Peyer's patch (tissue), 4 donors: ENCODE measurements at regions not wholly inside any gene's neighbourhood (a gene's known extent, or its start where the extent isn't known, plus 50 kb on each side); places are given as distances from the start of the nearest gene placed in this dataset.

Experiments
- DNase-seq, 3 donors: peaks; one replicate each; pipeline ENCODE4 v3.0.0-alpha.2; 2017 to 2019
- H3K27ac ChIP-seq, 4 donors: fragments of 200-600 bp; sonication (generic); one replicate each; pipeline ENCODE4 v1.5.1; 2016 to 2019
- H3K27me3 ChIP-seq, 2 donors: fragments of 200-600 bp; sonication (generic); one replicate each; pipeline ENCODE4 v1.5.1; 2019
- H3K36me3 ChIP-seq, 3 donors: fragments of 200-600 bp; sonication (generic); one replicate each; pipeline ENCODE4 v1.5.1; 2016 to 2019
- H3K4me1 ChIP-seq, 4 donors: fragments of 200-600 bp; sonication (generic); one replicate each; pipeline ENCODE4 v1.5.1; 2016 to 2019
- H3K4me3 ChIP-seq, 4 donors: fragments of 200-600 bp; sonication (generic); 1 replicate in 3 of 4; 2 replicates in 1 of 4; pipeline ENCODE4 v1.5.1; 2016 to 2019; ENCODE audit warnings: mild to moderate bottlenecking in 1 of 4
- H3K9me3 ChIP-seq, 4 donors: fragments of 200-600 bp; sonication (generic); one replicate each; pipeline ENCODE4 v1.5.1; 2016 to 2019; ENCODE audit warnings: mild to moderate bottlenecking in 1 of 4
- POLR2A ChIP-seq, 2 donors: fragments of 450-650 bp; IDR thresholded peaks; one replicate each; pipeline ENCODE4 v1.5.1; 2017; ENCODE audit warnings: antibody characterized with exemption in 2 of 2, mild to moderate bottlenecking in 2 of 2, moderate library complexity in 2 of 2
- TF ChIP-seq, protein P1 (sequence below), 6 experiments: fragments of 450-650 bp in 4 of 6; fragments of 200-600 bp in 2 of 6; sonication (generic) in 1 of 6; IDR thresholded peaks; one replicate each; pipeline ENCODE4 v1.5.1; 2017 to 2019; ENCODE audit warnings: antibody characterized with exemption in 6 of 6, mild to moderate bottlenecking in 3 of 6, moderate library complexity in 1 of 6

DNA sequence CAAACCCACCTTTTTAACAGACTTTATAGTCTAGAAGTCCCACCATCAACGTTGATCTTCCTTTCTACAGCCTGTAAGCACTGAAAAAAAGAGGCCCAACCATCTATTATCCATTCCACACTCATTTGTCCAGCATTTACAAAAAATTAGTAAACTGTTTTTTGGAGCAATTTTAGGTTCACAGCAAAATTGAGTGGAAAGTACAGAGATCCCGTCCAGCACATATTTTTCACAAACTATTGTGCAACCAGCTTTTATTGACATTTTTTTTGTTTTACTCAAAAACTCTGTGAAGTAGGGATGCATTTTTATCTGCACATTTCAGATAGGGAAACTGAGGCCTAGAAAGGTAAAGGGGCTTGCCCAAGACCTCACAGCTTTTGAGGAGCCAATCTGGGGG lies 68.6 kb downstream of the TNP1 start:
- H3K27ac ChIP-seq = peak overlapping the region in 3 of 4 donors; percentile 25 to 56 (median 53)
- no peaks in the 10 kb centered on the region for H3K36me3 ChIP-seq
- no peak for DNase-seq
- H3K9me3 ChIP-seq = no peaks in the 10 kb centered on the region
- no peaks in the 10 kb centered on the region for H3K27me3 ChIP-seq
- H3K4me3 ChIP-seq = no peak overlapping the region
- TF ChIP-seq, protein P1, sequence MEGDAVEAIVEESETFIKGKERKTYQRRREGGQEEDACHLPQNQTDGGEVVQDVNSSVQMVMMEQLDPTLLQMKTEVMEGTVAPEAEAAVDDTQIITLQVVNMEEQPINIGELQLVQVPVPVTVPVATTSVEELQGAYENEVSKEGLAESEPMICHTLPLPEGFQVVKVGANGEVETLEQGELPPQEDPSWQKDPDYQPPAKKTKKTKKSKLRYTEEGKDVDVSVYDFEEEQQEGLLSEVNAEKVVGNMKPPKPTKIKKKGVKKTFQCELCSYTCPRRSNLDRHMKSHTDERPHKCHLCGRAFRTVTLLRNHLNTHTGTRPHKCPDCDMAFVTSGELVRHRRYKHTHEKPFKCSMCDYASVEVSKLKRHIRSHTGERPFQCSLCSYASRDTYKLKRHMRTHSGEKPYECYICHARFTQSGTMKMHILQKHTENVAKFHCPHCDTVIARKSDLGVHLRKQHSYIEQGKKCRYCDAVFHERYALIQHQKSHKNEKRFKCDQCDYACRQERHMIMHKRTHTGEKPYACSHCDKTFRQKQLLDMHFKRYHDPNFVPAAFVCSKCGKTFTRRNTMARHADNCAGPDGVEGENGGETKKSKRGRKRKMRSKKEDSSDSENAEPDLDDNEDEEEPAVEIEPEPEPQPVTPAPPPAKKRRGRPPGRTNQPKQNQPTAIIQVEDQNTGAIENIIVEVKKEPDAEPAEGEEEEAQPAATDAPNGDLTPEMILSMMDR (IDR thresholded peaks at IDR 0.05) = no peak
- no peak for TF ChIP-seq POLR2A (IDR thresholded peaks at IDR 0.05)
- no peaks in the 10 kb centered on the region for H3K4me1 ChIP-seq

DNA sequence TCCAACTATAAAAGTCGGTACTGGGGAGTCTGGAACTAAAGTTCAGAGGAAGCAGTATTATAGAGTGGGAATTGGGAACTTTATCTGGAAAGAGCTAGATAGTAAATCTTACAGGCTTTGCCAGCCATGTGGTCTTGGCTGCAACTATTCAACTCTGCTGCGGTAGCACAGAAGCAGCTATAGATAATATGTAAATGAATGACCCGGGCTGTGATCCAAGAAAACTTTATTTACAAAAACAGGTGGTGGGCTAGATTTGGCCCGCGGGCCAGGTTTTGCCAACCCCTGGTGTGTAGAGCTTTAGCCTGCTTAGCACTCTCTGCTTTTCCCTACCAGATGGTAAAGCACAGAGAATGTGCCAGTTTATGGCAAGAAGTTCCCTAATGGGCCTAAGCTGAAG lies 70.8 kb downstream of the TNP1 start:
- Histone ChIP-seq H3K4me1 (no peaks in the 10 kb centered on the region), H3K27ac (no peak overlapping the region), H3K9me3 (no peaks in the 10 kb centered on the region), H3K4me3 (no peak overlapping the region), H3K27me3 (no peaks in the 10 kb centered on the region), H3K36me3 (no peaks in the 10 kb centered on the region)
- DNase-seq = no peak
- TF ChIP-seq POLR2A (IDR thresholded peaks at IDR 0.05) = no peak
- TF ChIP-seq, protein P1 (IDR thresholded peaks at IDR 0.05) = no peak

DNA sequence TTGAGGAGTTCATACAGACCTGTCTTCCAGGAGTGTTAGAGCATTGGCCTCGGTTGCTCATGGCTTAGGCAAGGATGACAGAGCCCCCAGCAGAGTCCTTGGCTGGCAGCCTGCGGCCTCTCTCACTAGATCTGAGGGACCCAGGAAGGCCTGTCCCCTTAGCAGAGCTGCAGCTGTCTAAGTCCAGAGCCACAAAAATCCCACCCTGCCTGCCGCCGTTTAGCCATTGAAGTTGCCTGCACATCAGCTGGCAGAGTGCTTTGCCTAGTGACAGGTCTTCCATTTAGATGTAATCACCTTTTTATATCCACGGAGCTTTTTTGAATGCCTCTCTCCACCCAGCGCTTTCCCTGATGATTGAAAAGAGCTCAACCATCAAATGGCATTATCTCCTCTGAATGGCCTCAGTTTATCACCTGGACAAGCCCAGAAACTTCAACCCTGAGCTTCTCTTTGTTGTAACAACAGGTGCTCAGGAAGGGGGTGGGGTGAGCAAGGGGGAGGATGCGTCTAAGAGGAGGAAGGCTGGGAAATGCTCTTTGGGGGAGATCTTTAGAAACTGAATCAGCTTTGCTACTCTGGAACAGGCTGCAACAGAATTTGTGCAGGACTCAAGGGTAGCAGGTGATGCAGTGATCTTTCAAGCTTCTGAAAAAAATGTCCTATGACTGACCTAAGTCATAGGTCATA lies 71.9 kb downstream of the TNP1 start:
- Histone ChIP-seq H3K27ac (no peak overlapping the region), H3K9me3 (no peaks in the 10 kb centered on the region), H3K4me1 (no peaks in the 10 kb centered on the region), H3K27me3 (no peaks in the 10 kb centered on the region), H3K4me3 (no peak overlapping the region), H3K36me3 (no peaks in the 10 kb centered on the region)
- no peak for DNase-seq
- TF ChIP-seq, protein P1 (IDR thresholded peaks at IDR 0.05) = no peak
- TF ChIP-seq POLR2A (IDR thresholded peaks at IDR 0.05) = no peak

DNA sequence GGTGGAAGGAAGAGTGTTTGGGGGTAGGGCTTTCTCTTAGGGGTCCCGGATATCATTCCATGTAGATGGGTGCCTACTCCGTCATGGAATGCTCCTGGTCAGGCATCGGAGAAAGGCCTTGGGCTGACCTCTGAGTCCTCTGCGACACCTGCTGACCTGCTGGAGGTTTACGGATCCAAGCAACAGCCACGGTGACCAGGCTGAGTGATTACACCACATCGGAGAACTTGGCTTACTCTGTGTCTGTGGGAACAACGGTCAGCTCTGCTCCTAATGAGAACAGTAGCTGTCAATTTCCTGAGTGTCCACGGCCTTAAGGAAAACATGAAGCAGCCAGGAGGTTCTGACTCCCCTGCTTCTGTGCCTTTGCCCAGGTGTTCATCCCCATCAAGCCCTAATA lies 73.2 kb downstream of the TNP1 start:
- Histone ChIP-seq H3K27me3 (no peaks in the 10 kb centered on the region), H3K4me1 (no peaks in the 10 kb centered on the region), H3K36me3 (no peaks in the 10 kb centered on the region), H3K4me3 (no peak overlapping the region), H3K27ac (no peak overlapping the region), H3K9me3 (no peaks in the 10 kb centered on the region)
- TF ChIP-seq, protein P1 (IDR thresholded peaks at IDR 0.05) = no peak
- no peak for TF ChIP-seq POLR2A (IDR thresholded peaks at IDR 0.05)
- no peak for DNase-seq

DNA sequence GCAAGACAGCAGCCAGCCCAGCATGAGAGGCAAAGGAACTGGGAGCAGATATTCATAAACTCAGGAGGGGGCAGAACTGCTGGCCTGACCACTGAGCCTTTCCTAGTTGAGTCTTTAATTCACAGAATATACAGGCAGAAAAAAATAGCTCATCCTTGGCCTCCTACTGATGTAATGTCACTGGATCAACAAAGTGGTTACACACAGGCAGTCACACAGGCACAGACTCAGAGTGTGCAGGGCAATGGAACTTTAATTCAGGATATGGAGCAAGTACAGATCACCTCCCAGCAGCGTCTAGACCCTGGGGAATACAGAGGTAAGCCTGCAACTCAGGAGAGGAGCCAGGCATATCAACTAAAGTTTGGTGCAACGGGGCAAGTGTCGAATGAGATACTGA lies 75.4 kb downstream of the TNP1 start:
- Histone ChIP-seq H3K36me3 (no peaks in the 10 kb centered on the region), H3K4me1 (no peaks in the 10 kb centered on the region), H3K4me3 (no peak overlapping the region), H3K27ac (no peak overlapping the region), H3K9me3 (no peaks in the 10 kb centered on the region), H3K27me3 (no peaks in the 10 kb centered on the region)
- no peak for TF ChIP-seq POLR2A (IDR thresholded peaks at IDR 0.05)
- TF ChIP-seq, protein P1 (IDR thresholded peaks at IDR 0.05) = no peak
- no peak for DNase-seq

DNA sequence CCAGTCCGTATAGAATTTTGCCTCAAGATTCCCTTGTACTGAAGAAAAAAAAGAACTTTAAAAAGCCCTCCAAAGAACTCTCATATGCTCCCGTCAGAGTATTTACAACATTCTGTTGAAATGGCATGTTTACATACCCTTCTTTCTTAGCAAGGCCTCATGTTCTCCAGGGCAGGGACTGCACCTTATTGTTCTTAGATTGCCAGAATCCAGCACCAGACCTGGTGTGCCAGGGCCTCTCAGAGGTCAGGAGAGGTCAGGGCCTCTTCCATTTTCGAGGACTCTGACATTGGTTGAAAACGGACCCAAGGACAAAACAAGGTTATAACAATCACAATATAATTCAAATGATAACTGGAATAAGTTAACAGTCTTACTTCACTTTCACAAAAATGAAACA lies 78.2 kb downstream of the TNP1 start:
- no peak for TF ChIP-seq POLR2A (IDR thresholded peaks at IDR 0.05)
- TF ChIP-seq, protein P1 (IDR thresholded peaks at IDR 0.05) = no peak
- no peaks in the 10 kb centered on the region for H3K36me3 ChIP-seq
- H3K27me3 ChIP-seq = no peaks in the 10 kb centered on the region
- no peaks in the 10 kb centered on the region for H3K9me3 ChIP-seq
- H3K4me1 ChIP-seq = no peaks in the 10 kb centered on the region
- no peak for DNase-seq
- H3K4me3 ChIP-seq = no peak overlapping the region
- H3K27ac ChIP-seq = no peak overlapping the region
